Stimulated activated naive B cell treated with anti-CD40 and anti-IgM and Interleukin-4, amounts not matched to agents 10 μg/mL and 1 μg/mL and 100 μg/mL, for 72 hours (primary cell): ENCODE measurements at regions not wholly inside any gene's neighbourhood (a gene's known extent, or its start where the extent isn't known, plus 50 kb on each side); places are given as distances from the start of the nearest gene placed in this dataset.

Experiments used
- ATAC-seq, 2 donors: fragments of 150-1000 bp; cut with Tn5 transposase; replicated peaks; 2 replicates each; pipeline ENCODE4 v1.10.0; 2021; ENCODE audit warnings: moderate library complexity in 1 of 2
- DNase-seq: peaks from one replicate; pipeline ENCODE4 v3.0.0; 2021
- H3K27ac Mint-ChIP-seq: one replicate; pipeline ENCODE4 v1.8.0; 2022; ENCODE audit warnings: mild to moderate bottlenecking, mixed read lengths
- H3K27me3 Mint-ChIP-seq, 2 donors: one replicate each; pipeline ENCODE4 v1.8.0; 2022; ENCODE audit warnings: mixed read lengths in 2 of 2
- H3K36me3 Mint-ChIP-seq, 2 donors: one replicate each; pipeline ENCODE4 v1.8.0; 2022; ENCODE audit warnings: mixed read lengths in 2 of 2, mild to moderate bottlenecking in 1 of 2
- H3K4me1 Mint-ChIP-seq, 2 donors: one replicate each; pipeline ENCODE4 v1.8.0; 2022; ENCODE audit warnings: mixed read lengths in 2 of 2, mild to moderate bottlenecking in 1 of 2
- H3K4me3 Mint-ChIP-seq, 2 donors: one replicate each; pipeline ENCODE4 v1.8.0; 2022; ENCODE audit warnings: mild to moderate bottlenecking in 2 of 2, mixed read lengths in 2 of 2, moderate library complexity in 1 of 2
- H3K9me3 Mint-ChIP-seq, 2 donors: one replicate each; pipeline ENCODE4 v1.8.0; 2022; ENCODE audit warnings: mixed read lengths in 2 of 2, mild to moderate bottlenecking in 1 of 2

DNA sequence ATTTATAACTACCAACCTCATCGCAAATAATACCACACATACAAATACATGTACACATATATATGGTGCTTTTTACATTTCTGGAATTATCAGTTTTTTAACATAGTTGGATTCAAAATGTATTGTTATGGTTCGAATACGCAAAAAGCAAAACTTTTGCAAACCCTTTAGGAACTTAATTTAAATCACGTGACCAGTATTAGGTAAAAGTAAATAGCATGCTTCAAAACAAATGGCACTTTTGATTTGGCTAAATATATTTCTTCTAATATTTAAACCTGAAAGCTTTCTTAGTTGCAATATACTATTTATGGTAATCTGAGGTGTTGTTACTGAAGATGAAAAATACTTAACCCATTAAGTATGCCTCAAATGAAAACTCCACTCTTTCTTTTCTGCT lies 341.4 kb downstream of the C4orf33 start:
- H3K4me1 Mint-ChIP-seq: no peaks in the 10 kb centered on the region
- ATAC-seq (no peak), DNase-seq (no peak)
- no peak overlapping the region for H3K4me3 Mint-ChIP-seq
- H3K27ac Mint-ChIP-seq: no peak overlapping the region
- peaks cover 0 to 2% of the 10 kb centered on the region in 2 donors for H3K9me3 Mint-ChIP-seq
- H3K27me3 Mint-ChIP-seq: no peaks in the 10 kb centered on the region
- no peaks in the 10 kb centered on the region for H3K36me3 Mint-ChIP-seq

DNA sequence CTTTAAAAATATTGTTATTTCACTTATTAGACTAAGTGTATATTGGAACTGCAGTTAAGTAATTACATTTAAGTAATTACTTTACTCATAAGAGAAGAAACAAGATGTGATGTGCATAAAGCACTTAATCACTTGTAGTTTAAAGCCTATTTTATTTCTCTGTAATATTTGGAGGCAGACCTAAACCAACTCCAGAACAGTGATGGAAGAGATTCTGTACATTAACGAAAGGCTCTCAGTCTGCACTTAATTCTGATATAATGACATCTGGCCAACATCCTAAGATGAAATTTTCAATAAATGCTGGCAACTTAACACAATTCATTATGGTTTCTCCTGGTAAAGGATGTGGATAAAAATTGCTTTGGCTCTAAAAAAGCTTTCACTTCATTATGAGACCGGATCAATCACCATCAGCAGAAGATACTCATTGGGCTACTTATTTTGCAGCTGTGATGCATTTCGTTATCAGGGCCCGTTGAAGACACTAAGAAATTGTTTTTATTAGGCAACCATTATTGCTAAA lies 342.6 kb downstream of the C4orf33 start:
- no peaks in the 10 kb centered on the region for H3K27me3 Mint-ChIP-seq
- no peak for DNase-seq
- no peak for ATAC-seq
- H3K4me1 Mint-ChIP-seq: no peaks in the 10 kb centered on the region
- H3K27ac Mint-ChIP-seq: no peak overlapping the region
- H3K9me3 Mint-ChIP-seq: peaks cover 0 to 2% of the 10 kb centered on the region in 2 donors
- H3K4me3 Mint-ChIP-seq: no peak overlapping the region
- H3K36me3 Mint-ChIP-seq: no peaks in the 10 kb centered on the region

DNA sequence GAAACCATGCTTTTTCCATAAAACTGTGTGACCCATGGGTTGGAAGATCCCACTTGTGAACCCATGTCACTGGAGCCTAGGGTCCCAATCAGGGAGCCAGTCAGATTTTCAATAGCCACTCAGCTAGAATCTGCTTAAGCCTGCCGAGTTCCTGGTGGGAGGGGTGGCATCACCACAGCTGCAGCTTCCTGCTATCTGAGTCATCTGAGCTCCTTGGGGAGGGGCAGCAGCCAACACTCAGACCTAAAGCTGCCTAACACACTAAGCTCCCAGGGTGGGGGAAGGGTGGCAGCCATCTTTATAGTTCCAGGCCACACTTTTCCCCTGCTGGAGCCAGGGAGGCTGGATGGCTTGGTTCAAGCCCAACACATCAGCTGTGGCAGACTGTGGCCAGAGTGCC lies 350.1 kb downstream of the C4orf33 start:
- ATAC-seq (no peak), DNase-seq (no peak)
- H3K4me3 Mint-ChIP-seq: no peak overlapping the region
- H3K27me3 Mint-ChIP-seq: no peaks in the 10 kb centered on the region
- no peak overlapping the region for H3K27ac Mint-ChIP-seq
- no peaks in the 10 kb centered on the region for H3K36me3 Mint-ChIP-seq
- H3K9me3 Mint-ChIP-seq: peaks cover 10 to 12% of the 10 kb centered on the region in 2 donors
- no peaks in the 10 kb centered on the region for H3K4me1 Mint-ChIP-seq

GRCh38 chr4:129453524-129454200 lies 357.7 kb downstream of the C4orf33 start:
- Mint-ChIP-seq H3K27me3 (no peaks in the 10 kb centered on the region), H3K27ac (no peak overlapping the region), H3K9me3 (peaks cover 5 to 6% of the 10 kb centered on the region in 2 donors), H3K4me3 (no peak overlapping the region), H3K36me3 (no peaks in the 10 kb centered on the region), H3K4me1 (no peaks in the 10 kb centered on the region)
- DNase-seq (no peak), ATAC-seq (no peak)

DNA sequence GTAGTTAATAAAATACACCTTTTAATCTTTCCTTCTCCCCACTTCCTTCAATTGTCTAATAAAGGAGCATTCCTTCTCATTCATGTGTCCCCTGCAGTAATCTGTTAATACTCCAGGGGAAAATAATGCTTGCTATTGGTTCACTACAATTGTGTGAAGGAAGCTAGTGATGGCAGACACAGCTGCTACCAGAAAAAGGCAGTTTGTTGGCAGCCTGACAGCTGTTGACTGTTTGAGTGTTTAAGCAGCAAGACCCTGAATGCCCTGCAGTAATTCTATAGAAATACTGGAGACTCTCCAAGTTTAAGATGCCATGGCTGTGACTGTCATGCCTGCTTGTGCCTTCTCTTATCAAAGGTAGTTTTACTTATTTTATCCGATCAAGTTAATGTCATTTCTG lies 359.5 kb downstream of the C4orf33 start:
- H3K36me3 Mint-ChIP-seq: no peaks in the 10 kb centered on the region
- ATAC-seq: no peak
- H3K9me3 Mint-ChIP-seq: peaks cover 0 to 4% of the 10 kb centered on the region in 2 donors
- H3K4me1 Mint-ChIP-seq: no peaks in the 10 kb centered on the region
- DNase-seq: no peak
- H3K27me3 Mint-ChIP-seq: no peaks in the 10 kb centered on the region
- H3K4me3 Mint-ChIP-seq: no peak overlapping the region
- H3K27ac Mint-ChIP-seq: no peak overlapping the region

GRCh38 chr4:129468624-129469023 lies 372.7 kb downstream of the C4orf33 start:
- DNase-seq: no peak
- no peak overlapping the region for H3K4me3 Mint-ChIP-seq

GRCh38 chr4:129474698-129475097 lies 378.7 kb downstream of the C4orf33 start:
- ATAC-seq (no peak), DNase-seq (no peak)
- peaks cover 0 to 1% of the 10 kb centered on the region in 2 donors for H3K36me3 Mint-ChIP-seq
- no peak overlapping the region for H3K4me3 Mint-ChIP-seq
- H3K4me1 Mint-ChIP-seq: no peaks in the 10 kb centered on the region
- H3K9me3 Mint-ChIP-seq: peaks cover 20 to 21% of the 10 kb centered on the region in 2 donors
- H3K27me3 Mint-ChIP-seq: no peaks in the 10 kb centered on the region
- H3K27ac Mint-ChIP-seq: no peak overlapping the region

More at GRCh38 chr4:129468624-129469023, 372.7 kb downstream of the C4orf33 start:
- Mint-ChIP-seq H3K36me3 (no peaks in the 10 kb centered on the region), H3K27ac (no peak overlapping the region), H3K9me3 (peaks cover 5 to 7% of the 10 kb centered on the region in 2 donors), H3K27me3 (no peaks in the 10 kb centered on the region), H3K4me1 (no peaks in the 10 kb centered on the region)
- ATAC-seq: no peak

GRCh38 chr4:129481107-129481506 lies 385.2 kb downstream of the C4orf33 start:
- H3K27ac Mint-ChIP-seq: no peak overlapping the region

DNA sequence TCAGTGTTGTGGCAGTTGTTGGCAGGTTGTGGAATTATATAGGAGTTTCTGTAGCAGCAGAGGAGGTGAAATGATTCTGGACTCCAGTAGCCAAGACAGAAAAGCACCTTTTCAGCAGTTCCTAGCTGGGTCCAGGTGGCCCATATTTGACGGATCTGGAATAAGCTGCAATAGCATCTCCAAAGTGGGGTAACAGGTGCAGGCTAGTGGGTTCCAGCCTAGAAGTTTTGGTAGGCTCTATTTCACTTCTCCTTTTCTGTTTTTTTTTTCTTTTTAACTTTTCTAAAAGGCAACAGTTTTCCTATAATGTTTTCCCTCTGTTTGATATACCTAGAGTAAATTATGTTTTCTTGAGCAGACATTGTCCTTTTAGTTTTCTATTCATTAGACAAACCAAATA lies 392.5 kb downstream of the C4orf33 start:
- no peak overlapping the region for H3K4me3 Mint-ChIP-seq
- no peaks in the 10 kb centered on the region for H3K9me3 Mint-ChIP-seq
- ATAC-seq: no peak
- H3K36me3 Mint-ChIP-seq: no peaks in the 10 kb centered on the region
- H3K4me1 Mint-ChIP-seq: no peaks in the 10 kb centered on the region
- no peak for DNase-seq
- H3K27ac Mint-ChIP-seq: no peak overlapping the region
- no peaks in the 10 kb centered on the region for H3K27me3 Mint-ChIP-seq

More at GRCh38 chr4:129481107-129481506, 385.2 kb downstream of the C4orf33 start:
- Mint-ChIP-seq H3K27me3 (no peaks in the 10 kb centered on the region), H3K9me3 (no peaks in the 10 kb centered on the region), H3K4me1 (no peaks in the 10 kb centered on the region), H3K4me3 (no peak overlapping the region), H3K36me3 (no peaks in the 10 kb centered on the region)
- DNase-seq (no peak), ATAC-seq (no peak)

- no peak for ATAC-seq
- Mint-ChIP-seq H3K36me3 (no peaks in the 10 kb centered on the region), H3K27me3 (no peaks in the 10 kb centered on the region), H3K9me3 (no peaks in the 10 kb centered on the region), H3K27ac (no peak overlapping the region), H3K4me3 (no peak overlapping the region), H3K4me1 (no peaks in the 10 kb centered on the region)
- no peak for DNase-seq
Measured at GRCh38 chr4:129490516-129490915, 394.6 kb downstream of the C4orf33 start.

DNA sequence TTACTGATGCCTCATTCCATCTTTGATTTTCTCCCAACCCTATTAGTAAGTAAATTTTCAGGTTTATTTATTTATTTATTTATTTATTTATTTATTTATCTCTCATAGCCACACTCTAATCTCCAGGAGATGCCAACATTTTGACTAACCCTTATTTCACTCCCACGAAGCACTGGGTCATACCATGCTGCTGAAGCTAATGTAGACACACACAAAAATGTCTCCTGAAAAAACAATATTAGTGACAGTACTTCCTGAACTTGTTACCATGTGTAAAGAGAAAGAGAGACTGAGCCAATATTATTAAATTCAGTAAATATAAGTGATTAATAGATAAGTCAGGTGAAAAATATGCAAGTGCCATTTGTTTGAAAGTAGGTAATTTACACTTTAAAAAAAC lies 402.7 kb downstream of the C4orf33 start:
- Mint-ChIP-seq H3K4me1 (no peaks in the 10 kb centered on the region), H3K27ac (no peak overlapping the region), H3K36me3 (no peaks in the 10 kb centered on the region), H3K27me3 (no peaks in the 10 kb centered on the region), H3K4me3 (no peak overlapping the region), H3K9me3 (peaks cover 0 to 2% of the 10 kb centered on the region in 2 donors)
- ATAC-seq: no peak
- DNase-seq: no peak

- ATAC-seq (no peak), DNase-seq (no peak)
- no peaks in the 10 kb centered on the region for H3K4me1 Mint-ChIP-seq
- no peaks in the 10 kb centered on the region for H3K27me3 Mint-ChIP-seq
- no peaks in the 10 kb centered on the region for H3K36me3 Mint-ChIP-seq
- no peak overlapping the region for H3K4me3 Mint-ChIP-seq
- H3K27ac Mint-ChIP-seq: no peak overlapping the region
- H3K9me3 Mint-ChIP-seq: peaks cover 0 to 2% of the 10 kb centered on the region in 2 donors
Measured at GRCh38 chr4:129514852-129515251, 418.9 kb downstream of the C4orf33 start.

DNA sequence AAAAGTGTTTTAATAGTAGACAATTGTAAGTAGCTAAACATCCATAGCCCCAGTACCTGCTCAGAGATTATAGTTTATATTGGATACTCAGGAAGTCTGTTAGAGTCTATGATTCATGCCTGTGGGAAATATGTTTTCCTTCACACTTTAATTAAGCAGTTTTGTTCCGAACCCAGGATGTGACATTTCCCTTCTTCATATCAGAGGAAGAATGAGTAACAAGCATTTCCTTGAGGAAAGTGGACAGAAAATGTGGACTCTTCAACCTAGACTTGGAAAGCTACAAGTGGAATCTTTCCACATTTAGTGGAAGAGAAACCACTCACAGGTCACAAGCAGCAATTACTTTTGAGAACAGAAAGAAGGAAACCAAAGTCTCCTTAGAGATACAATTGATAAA lies 419.4 kb downstream of the C4orf33 start:
- H3K27me3 Mint-ChIP-seq: no peaks in the 10 kb centered on the region
- DNase-seq (no peak), ATAC-seq (no peak)
- no peaks in the 10 kb centered on the region for H3K36me3 Mint-ChIP-seq
- peaks cover 0 to 2% of the 10 kb centered on the region in 2 donors for H3K9me3 Mint-ChIP-seq
- no peak overlapping the region for H3K4me3 Mint-ChIP-seq
- no peaks in the 10 kb centered on the region for H3K4me1 Mint-ChIP-seq
- no peak overlapping the region for H3K27ac Mint-ChIP-seq

GRCh38 chr4:129526812-129527211 lies 430.9 kb downstream of the C4orf33 start:
- no peak overlapping the region for H3K4me3 Mint-ChIP-seq
- peaks cover 0 to 4% of the 10 kb centered on the region in 2 donors for H3K27me3 Mint-ChIP-seq
- DNase-seq (no peak), ATAC-seq (no peak)
- H3K9me3 Mint-ChIP-seq: peaks cover 0 to 3% of the 10 kb centered on the region in 2 donors
- H3K36me3 Mint-ChIP-seq: no peaks in the 10 kb centered on the region
- H3K4me1 Mint-ChIP-seq: no peaks in the 10 kb centered on the region
- H3K27ac Mint-ChIP-seq: no peak overlapping the region

DNA sequence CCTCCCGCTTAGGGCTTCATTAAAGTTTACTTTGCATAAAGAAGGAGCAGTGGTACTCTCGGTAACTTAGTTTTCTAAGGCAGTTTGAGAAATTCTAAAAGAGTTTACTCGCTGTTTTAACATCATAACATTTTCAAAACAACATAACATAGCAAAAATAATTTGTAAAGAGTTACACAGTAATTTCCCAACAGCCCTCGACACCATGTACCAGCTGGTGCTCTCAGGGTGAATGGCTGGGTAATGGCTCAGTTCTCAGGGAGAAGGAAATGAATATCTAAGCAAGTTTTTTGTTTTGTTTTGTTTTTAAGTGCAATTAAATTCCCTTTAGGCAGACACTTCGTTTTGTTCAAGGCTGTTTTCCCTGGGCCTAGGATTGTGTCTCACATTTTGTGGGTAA lies 435.3 kb downstream of the C4orf33 start:
- Mint-ChIP-seq H3K27me3 (peaks cover 0 to 4% of the 10 kb centered on the region in 2 donors), H3K4me3 (no peak overlapping the region)

More for the DNA sequence above, 435.3 kb downstream of the C4orf33 start:
- no peak for DNase-seq
- no peaks in the 10 kb centered on the region for H3K36me3 Mint-ChIP-seq
- ATAC-seq: no peak
- no peak overlapping the region for H3K27ac Mint-ChIP-seq
- H3K4me1 Mint-ChIP-seq: peaks cover 0 to 8% of the 10 kb centered on the region in 2 donors
- H3K9me3 Mint-ChIP-seq: peaks cover 0 to 3% of the 10 kb centered on the region in 2 donors
